ENCODE measurements at regions not wholly inside any gene's neighbourhood (a gene's known extent, or its start where the extent isn't known, plus 50 kb on each side); places are given as distances from the start of the nearest gene placed in this dataset.

GRCh38 chr5:23718564-23718963 is 211.2 kb downstream of the PRDM9 start:
- no peaks in the 10 kb centered on the region for H3K36me3 ChIP-seq (ENCODE audit: control insufficient read depth in 2 of 2, extremely low read depth in 1 of 2, insufficient read depth in 2 of 2, low read length in 2 of 2)
- H3K9ac ChIP-seq (ENCODE audit: control insufficient read depth, extremely low read depth, insufficient read depth, low read length): no peak overlapping the region
- H3K9me1 ChIP-seq (ENCODE audit: control insufficient read depth, extremely low read depth, insufficient read depth, low read length): no peaks in the 10 kb centered on the region
- H3K4me2 ChIP-seq (ENCODE audit: control insufficient read depth, extremely low read depth, insufficient read depth, low read depth, low read length): no peak overlapping the region
- no peak overlapping the region for H2AFZ ChIP-seq (ENCODE audit: control insufficient read depth, low read length)
- FAIRE-seq (no peak), DNase-seq (ENCODE audit: low read depth, low spot score) (no peak)
- H3K4me1 ChIP-seq (ENCODE audit: control insufficient read depth, extremely low read depth, insufficient read depth, low read length): no peaks in the 10 kb centered on the region
- H4K20me1 ChIP-seq (ENCODE audit: control insufficient read depth, extremely low read depth, insufficient read depth, low read length): no peaks in the 10 kb centered on the region
- H3K9me3 ChIP-seq (ENCODE audit: control insufficient read depth, low read depth, low read length): no peaks in the 10 kb centered on the region
- no peak overlapping the region for H3K4me3 ChIP-seq (ENCODE audit: control insufficient read depth in 2 of 3, extremely low read depth in 1 of 3, insufficient read depth in 2 of 3, low read depth in 1 of 3, low read length in 3 of 3)
- TF ChIP-seq EZH2 (IDR thresholded peaks at IDR 0.05; ENCODE audit: low read length) (no peak), CTCF (optimal IDR thresholded peaks at IDR 0.05 in 1 of 3, IDR thresholded peaks at IDR 0.05 in 1 of 3, conservative IDR thresholded peaks at IDR 0.05 in 1 of 3; ENCODE audit: extremely low read depth in 1 of 3, insufficient read depth in 2 of 3, low read length in 3 of 3) (no peak)
- H3K27me3 ChIP-seq (ENCODE audit: control insufficient read depth, extremely low read depth, insufficient read depth, low read length): no peaks in the 10 kb centered on the region
- H3K79me2 ChIP-seq (ENCODE audit: control insufficient read depth, insufficient read depth, low read length): no peaks in the 10 kb centered on the region
- dilution Hi-C loops (cut with MboI; ENCODE audit: extremely low pct_ligation_motif_present, low sequenced_read_pairs): no loop called here
- no peak overlapping the region for H3K27ac ChIP-seq (ENCODE audit: control insufficient read depth, insufficient read depth, low read length)

- Histone ChIP-seq H3K4me1 (ENCODE audit: control insufficient read depth, extremely low read depth, insufficient read depth, low read length) (no peaks in the 10 kb centered on the region), H3K9me1 (ENCODE audit: control insufficient read depth, extremely low read depth, insufficient read depth, low read length) (no peaks in the 10 kb centered on the region), H3K27me3 (ENCODE audit: control insufficient read depth, extremely low read depth, insufficient read depth, low read length) (no peaks in the 10 kb centered on the region), H3K36me3 (ENCODE audit: control insufficient read depth in 2 of 2, extremely low read depth in 1 of 2, insufficient read depth in 2 of 2, low read length in 2 of 2) (no peaks in the 10 kb centered on the region), H2AFZ (ENCODE audit: control insufficient read depth, low read length) (no peak overlapping the region), H3K9ac (ENCODE audit: control insufficient read depth, extremely low read depth, insufficient read depth, low read length) (no peak overlapping the region), H3K4me2 (ENCODE audit: control insufficient read depth, extremely low read depth, insufficient read depth, low read depth, low read length) (no peak overlapping the region), H4K20me1 (ENCODE audit: control insufficient read depth, extremely low read depth, insufficient read depth, low read length) (no peaks in the 10 kb centered on the region), H3K27ac (ENCODE audit: control insufficient read depth, insufficient read depth, low read length) (no peak overlapping the region), H3K79me2 (ENCODE audit: control insufficient read depth, insufficient read depth, low read length) (no peaks in the 10 kb centered on the region), H3K4me3 (ENCODE audit: control insufficient read depth in 2 of 3, extremely low read depth in 1 of 3, insufficient read depth in 2 of 3, low read depth in 1 of 3, low read length in 3 of 3) (no peak overlapping the region), H3K9me3 (ENCODE audit: control insufficient read depth, low read depth, low read length) (no peaks in the 10 kb centered on the region)
- FAIRE-seq (no peak), DNase-seq (ENCODE audit: low read depth, low spot score) (no peak)
- dilution Hi-C loops (cut with MboI; ENCODE audit: extremely low pct_ligation_motif_present, low sequenced_read_pairs): no loop called here
- no peak for TF ChIP-seq EZH2 (IDR thresholded peaks at IDR 0.05; ENCODE audit: low read length)
These were observed 213.9 kb downstream of the PRDM9 start for GRCh38 chr5:23721336-23721735.

- dilution Hi-C loops (cut with MboI; ENCODE audit: extremely low pct_ligation_motif_present, low sequenced_read_pairs): no loop called here
- Histone ChIP-seq H3K9me1 (ENCODE audit: control insufficient read depth, extremely low read depth, insufficient read depth, low read length) (no peaks in the 10 kb centered on the region), H2AFZ (ENCODE audit: control insufficient read depth, low read length) (no peak overlapping the region), H3K9ac (ENCODE audit: control insufficient read depth, extremely low read depth, insufficient read depth, low read length) (no peak overlapping the region), H4K20me1 (ENCODE audit: control insufficient read depth, extremely low read depth, insufficient read depth, low read length) (no peaks in the 10 kb centered on the region), H3K27me3 (ENCODE audit: control insufficient read depth, extremely low read depth, insufficient read depth, low read length) (no peaks in the 10 kb centered on the region), H3K4me1 (ENCODE audit: control insufficient read depth, extremely low read depth, insufficient read depth, low read length) (no peaks in the 10 kb centered on the region), H3K36me3 (ENCODE audit: control insufficient read depth in 2 of 2, extremely low read depth in 1 of 2, insufficient read depth in 2 of 2, low read length in 2 of 2) (no peaks in the 10 kb centered on the region), H3K27ac (ENCODE audit: control insufficient read depth, insufficient read depth, low read length) (no peak overlapping the region), H3K9me3 (ENCODE audit: control insufficient read depth, low read depth, low read length) (no peaks in the 10 kb centered on the region), H3K4me3 (ENCODE audit: control insufficient read depth in 2 of 3, extremely low read depth in 1 of 3, insufficient read depth in 2 of 3, low read depth in 1 of 3, low read length in 3 of 3) (no peak overlapping the region), H3K79me2 (ENCODE audit: control insufficient read depth, insufficient read depth, low read length) (no peaks in the 10 kb centered on the region), H3K4me2 (ENCODE audit: control insufficient read depth, extremely low read depth, insufficient read depth, low read depth, low read length) (no peak overlapping the region)
- DNase-seq (ENCODE audit: low read depth, low spot score): no peak
- TF ChIP-seq EZH2 (IDR thresholded peaks at IDR 0.05; ENCODE audit: low read length) (no peak), CTCF (optimal IDR thresholded peaks at IDR 0.05 in 1 of 3, IDR thresholded peaks at IDR 0.05 in 1 of 3, conservative IDR thresholded peaks at IDR 0.05 in 1 of 3; ENCODE audit: extremely low read depth in 1 of 3, insufficient read depth in 2 of 3, low read length in 3 of 3) (no peak)
- FAIRE-seq: no peak
These were observed 219.9 kb downstream of the PRDM9 start for GRCh38 chr5:23727271-23727670.
